SK-N-SH (cell line): ENCODE measurements at regions not wholly inside any gene's neighbourhood (a gene's known extent, or its start where the extent isn't known, plus 50 kb on each side); places are given as distances from the start of the nearest gene placed in this dataset.

Experiments used
- CTCF ChIP-seq: fragments of 200-600 bp; sonication (generic); IDR thresholded peaks from 2 replicates; pipeline ENCODE4 v1.6.1; 2017; ENCODE audit warnings: antibody characterized with exemption, mild to moderate bottlenecking, moderate library complexity
- NFIC ChIP-seq: IDR thresholded peaks from 2 replicates; pipeline ENCODE4 v1.4.0; 2012; ENCODE audit warnings: borderline replicate concordance
- POLR2AphosphoS5 ChIP-seq: IDR thresholded peaks from 2 replicates; pipeline ENCODE4 v1.6.1; 2012; ENCODE audit warnings: low read depth, low read length
- RAD21 ChIP-seq: IDR thresholded peaks from 2 replicates; pipeline ENCODE4 v1.6.1; 2012; ENCODE audit warnings: mild to moderate bottlenecking, low read length
- SIN3A ChIP-seq: IDR thresholded peaks from 2 replicates; pipeline ENCODE4 v1.6.1; 2012; ENCODE audit warnings: low read depth, mild to moderate bottlenecking, low read length, moderate library complexity, borderline replicate concordance
- TAF1 ChIP-seq: IDR thresholded peaks from 2 replicates; pipeline ENCODE4 v1.6.1; 2012; ENCODE audit warnings: low read depth, mild to moderate bottlenecking, low read length, moderate library complexity, borderline replicate concordance
- YY1 ChIP-seq: IDR thresholded peaks from 2 replicates; pipeline ENCODE4 v1.4.0; 2012; ENCODE audit warnings: low read depth, mild to moderate bottlenecking
- TF ChIP-seq, protein P1 (sequence below): fragments of 150-350 bp; IDR thresholded peaks from 2 replicates; pipeline ENCODE4 v1.6.1; 2017; ENCODE audit warnings: antibody characterized with exemption, low read length, low read depth, borderline replicate concordance

- TF ChIP-seq TAF1 (no peak), SIN3A (no peak), CTCF (no peak), NFIC (no peak), POLR2AphosphoS5 (no peak), RAD21 (no peak), YY1 (no peak)
- TF ChIP-seq, protein P1, sequence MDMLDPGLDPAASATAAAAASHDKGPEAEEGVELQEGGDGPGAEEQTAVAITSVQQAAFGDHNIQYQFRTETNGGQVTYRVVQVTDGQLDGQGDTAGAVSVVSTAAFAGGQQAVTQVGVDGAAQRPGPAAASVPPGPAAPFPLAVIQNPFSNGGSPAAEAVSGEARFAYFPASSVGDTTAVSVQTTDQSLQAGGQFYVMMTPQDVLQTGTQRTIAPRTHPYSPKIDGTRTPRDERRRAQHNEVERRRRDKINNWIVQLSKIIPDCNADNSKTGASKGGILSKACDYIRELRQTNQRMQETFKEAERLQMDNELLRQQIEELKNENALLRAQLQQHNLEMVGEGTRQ, result no peak
These were observed 248.8 kb upstream of the USP24 start for GRCh38 chr1:55463814-55464475.
